Naive thymus-derived CD4-positive, alpha-beta T cell (primary cell): ENCODE measurements at regions not wholly inside any gene's neighbourhood (a gene's known extent, or its start where the extent isn't known, plus 50 kb on each side); places are given as distances from the start of the nearest gene placed in this dataset.
"Not testable (repeated sequence)": the region's sequence is repeated elsewhere in the genome, so short reads cannot be mapped to it uniquely, and the experiment has no call there.

ENCODE experiments used
- ATAC-seq: fragments of 150-1000 bp; cut with Tn5 transposase; 2 replicates; pipeline ENCODE4 v1.10.0; 2021; ENCODE audit warnings: mild to moderate bottlenecking, moderate library complexity
- CTCF ChIA-PET: fragments of 350-600 bp; sonication (Branson Sonifier 250); formaldehyde crosslinking; loops from one replicate; lab custom pipeline; 2021; ENCODE audit warnings: antibody characterized with exemption; lab: Charles Lee
- POLR2A ChIA-PET: fragments of 350-600 bp; sonication (Branson Sonifier 250); formaldehyde crosslinking; loops from one replicate; lab custom pipeline; 2021; ENCODE audit warnings: antibody characterized with exemption, inconsistent platforms; lab: Charles Lee
- DNase-seq, 9 donors: peaks; one replicate each; pipeline versions ENCODE4 v3.0.0 to v3.0.0-alpha.2; 2020 to 2022; ENCODE audit warnings: mixed read lengths in 1 of 9
- H3K27ac ChIP-seq: one replicate; pipeline ENCODE4 v1.7.0; 2013; ENCODE audit warnings: mild to moderate bottlenecking, low read depth, low read length, moderate library complexity
- H3K27me3 ChIP-seq, 2 donors: one replicate each; pipeline ENCODE4 v1.7.0; 2013; ENCODE audit warnings: low read length in 2 of 2, mild to moderate bottlenecking in 2 of 2, moderate library complexity in 2 of 2; ENCODE audit not compliant: control insufficient read depth in 2 of 2, insufficient read depth in 2 of 2
- H3K36me3 ChIP-seq, 3 experiments: 1 replicate in 2 of 3; 2 replicates in 1 of 3; pipeline ENCODE4 v1.7.0; 2013; ENCODE audit warnings: low read length in 3 of 3, mild to moderate bottlenecking in 3 of 3, moderate library complexity in 1 of 3; ENCODE audit not compliant: insufficient read depth in 3 of 3, control insufficient read depth in 2 of 3
- H3K4me1 ChIP-seq, 2 donors: one replicate each; pipeline ENCODE4 v1.7.0; 2013; ENCODE audit warnings: low read length in 2 of 2, mild to moderate bottlenecking in 2 of 2, moderate library complexity in 1 of 2; ENCODE audit not compliant: control insufficient read depth in 2 of 2, insufficient read depth in 2 of 2
- H3K4me3 ChIP-seq: 2 replicates; pipeline ENCODE4 v1.7.0; 2013; ENCODE audit warnings: mild to moderate bottlenecking, low read length
- H3K9me3 ChIP-seq, 3 experiments: 1 replicate in 2 of 3; 2 replicates in 1 of 3; pipeline ENCODE4 v1.7.0; 2013; ENCODE audit warnings: low read length in 3 of 3; ENCODE audit not compliant: control insufficient read depth in 2 of 3
- H3K27ac Mint-ChIP-seq, 9 donors: one replicate each; pipeline ENCODE4 v1.8.0; 2020 to 2022; ENCODE audit warnings: mixed read lengths in 9 of 9, mild to moderate bottlenecking in 8 of 9, moderate library complexity in 5 of 9, inconsistent platforms in 2 of 9
- H3K27me3 Mint-ChIP-seq, 5 donors: one replicate each; pipeline ENCODE4 v1.8.0; 2021 to 2022; ENCODE audit warnings: mixed read lengths in 5 of 5, mild to moderate bottlenecking in 1 of 5
- H3K36me3 Mint-ChIP-seq, 5 donors: one replicate each; pipeline ENCODE4 v1.8.0; 2020 to 2022; ENCODE audit warnings: mixed read lengths in 5 of 5, mild to moderate bottlenecking in 3 of 5, inconsistent platforms in 1 of 5
- H3K4me1 Mint-ChIP-seq, 7 donors: one replicate each; pipeline ENCODE4 v1.8.0; 2020 to 2022; ENCODE audit warnings: mixed read lengths in 7 of 7, mild to moderate bottlenecking in 3 of 7, inconsistent platforms in 1 of 7
- H3K4me3 Mint-ChIP-seq, 10 donors: one replicate each; pipeline ENCODE4 v1.8.0; 2020 to 2022; ENCODE audit warnings: mild to moderate bottlenecking in 10 of 10, mixed read lengths in 10 of 10, moderate library complexity in 6 of 10, inconsistent platforms in 2 of 10
- H3K9me3 Mint-ChIP-seq, 11 donors: one replicate each; pipeline ENCODE4 v1.8.0; 2020 to 2022; ENCODE audit warnings: mixed read lengths in 11 of 11, mild to moderate bottlenecking in 4 of 11, inconsistent platforms in 1 of 11, moderate library complexity in 1 of 11
- intact Hi-C, 2 donors: fragments of 100-400 bp; cut with micrococcal nuclease; formaldehyde crosslinking; loops; one replicate each; pipeline ENCODE4 v1.15.1; 2023

DNA sequence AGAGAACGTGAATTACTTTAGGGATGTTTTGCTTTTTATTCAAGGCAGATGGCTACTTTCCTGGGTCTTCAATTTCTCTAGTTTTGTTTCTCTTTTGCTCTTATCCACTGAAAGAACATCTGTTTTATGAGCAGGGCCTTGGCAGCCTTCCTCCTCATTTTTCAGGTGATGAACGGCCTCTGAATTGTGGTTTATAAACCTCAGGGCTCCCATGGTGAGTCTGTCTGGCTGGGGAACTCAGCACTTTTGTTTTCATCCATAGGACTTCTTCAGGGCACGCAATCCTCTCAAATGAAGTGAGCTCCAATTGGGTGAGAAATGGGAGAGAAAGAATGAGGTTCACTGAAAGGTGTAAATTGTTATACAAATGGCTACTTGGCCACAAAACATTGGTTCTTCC lies 186.4 kb upstream of the ERCC4 start:
- H3K4me3 Mint-ChIP-seq = no peak overlapping the region
- peaks cover 0 to 8% (median 0%) of the 10 kb centered on the region in 3 experiments for H3K9me3 ChIP-seq
- POLR2A ChIA-PET = no interaction called here
- no peak for DNase-seq
- H3K4me1 ChIP-seq = no peaks in the 10 kb centered on the region
- no peak overlapping the region for H3K27ac Mint-ChIP-seq
- H3K9me3 Mint-ChIP-seq = peaks cover 0 to 15% (median 3%) of the 10 kb centered on the region in 11 donors
- no peaks in the 10 kb centered on the region for H3K36me3 ChIP-seq
- H3K27me3 Mint-ChIP-seq = peaks cover 0 to 21% (median 9%) of the 10 kb centered on the region in 5 donors
- H3K4me3 ChIP-seq = no peak overlapping the region
- no peaks in the 10 kb centered on the region for H3K36me3 Mint-ChIP-seq
- peaks cover 0 to 1% (median 0%) of the 10 kb centered on the region in 7 donors for H3K4me1 Mint-ChIP-seq
- no peak overlapping the region for H3K27ac ChIP-seq
- CTCF ChIA-PET = interaction anchor here (0.7 kb wide), 1 partner anchor 49 kb away, joined by 3 read pairs; no protein-coding TSS in a partner anchor
- intact Hi-C loops = no loop called here
- ATAC-seq = no peak
- H3K27me3 ChIP-seq = no peaks in the 10 kb centered on the region

DNA sequence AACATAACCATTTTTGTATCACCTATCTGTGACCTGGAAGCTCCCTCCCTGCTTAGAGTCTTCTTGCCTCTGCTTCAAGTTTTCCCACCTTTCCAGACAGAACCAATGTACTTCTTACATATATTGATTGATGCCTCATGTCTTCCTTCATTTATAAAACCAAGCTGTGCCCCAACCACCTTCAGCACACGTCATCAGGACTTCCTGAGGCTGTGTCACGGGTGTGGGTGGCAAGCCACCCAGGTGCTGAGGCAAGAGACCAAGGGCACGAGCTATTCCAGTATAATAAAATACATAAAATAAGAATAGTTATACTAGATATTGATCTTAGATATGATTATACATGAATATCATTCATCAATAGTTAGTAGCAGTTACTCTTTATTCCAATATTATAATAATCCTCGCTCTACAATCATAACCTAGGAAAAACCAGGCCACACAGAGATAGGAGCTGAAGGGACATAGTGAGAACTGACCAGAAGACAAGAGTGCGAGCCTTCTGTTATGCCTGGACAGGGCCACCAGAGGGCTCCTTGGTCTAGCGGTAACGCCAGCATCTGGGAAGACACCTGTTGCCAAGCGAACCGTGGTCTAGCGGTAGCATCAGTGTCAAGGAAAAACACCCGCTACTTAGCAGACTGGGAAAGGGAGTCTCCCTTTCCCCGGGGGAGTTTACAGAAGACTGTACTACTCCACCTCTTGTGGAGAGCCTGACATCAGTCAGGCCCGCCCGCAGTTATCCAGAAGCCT lies 180.2 kb upstream of the ERCC4 start:
- H3K27me3 Mint-ChIP-seq, H3K4me1 ChIP-seq, CTCF ChIA-PET, H3K36me3 ChIP-seq, H3K27me3 ChIP-seq, H3K27ac ChIP-seq, H3K4me3 Mint-ChIP-seq, H3K9me3 ChIP-seq, H3K36me3 Mint-ChIP-seq, H3K4me3 ChIP-seq, intact Hi-C loops, ATAC-seq, H3K4me1 Mint-ChIP-seq, POLR2A ChIA-PET, DNase-seq, H3K27ac Mint-ChIP-seq: not testable (repeated sequence)
- H3K9me3 Mint-ChIP-seq = peaks cover 2 to 34% (median 8%) of the 10 kb centered on the region in 11 donors

DNA sequence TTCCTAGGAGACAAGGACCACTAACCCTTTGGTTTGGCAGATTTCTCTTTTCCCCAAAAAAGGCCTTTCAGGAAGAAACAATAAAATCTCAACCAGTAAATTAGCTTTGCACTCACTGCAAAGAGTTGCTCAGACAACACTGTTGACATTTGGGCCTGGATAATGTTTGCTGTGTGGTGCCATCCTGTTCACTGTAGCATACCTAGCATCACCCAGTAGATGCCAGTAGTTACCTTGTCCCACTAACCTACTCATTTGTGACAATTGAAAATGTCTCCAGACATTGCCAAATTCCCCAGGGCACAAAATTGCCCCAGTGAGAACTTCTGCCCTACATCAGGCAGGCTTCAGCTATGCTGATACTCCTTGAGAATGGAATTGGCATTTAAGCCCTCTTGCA lies 177.0 kb upstream of the ERCC4 start:
- intact Hi-C loops = no loop called here
- Mint-ChIP-seq H3K4me1 (no peaks in the 10 kb centered on the region), H3K9me3 (peaks cover 4 to 34% (median 8%) of the 10 kb centered on the region in 11 donors), H3K36me3 (peaks cover 0 to 4% (median 0%) of the 10 kb centered on the region in 5 donors), H3K27me3 (peaks cover 0 to 7% (median 0%) of the 10 kb centered on the region in 5 donors), H3K27ac (no peak overlapping the region), H3K4me3 (no peak overlapping the region)
- peaks cover 0 to 4% (median 0%) of the 10 kb centered on the region in 3 experiments for H3K9me3 ChIP-seq
- H3K4me1 ChIP-seq = no peaks in the 10 kb centered on the region
- ATAC-seq = no peak
- POLR2A ChIA-PET = no interaction called here
- CTCF ChIA-PET = no interaction called here
- no peaks in the 10 kb centered on the region for H3K36me3 ChIP-seq
- H3K27me3 ChIP-seq = no peaks in the 10 kb centered on the region
- H3K27ac ChIP-seq = no peak overlapping the region
- DNase-seq = no peak
- no peak overlapping the region for H3K4me3 ChIP-seq

DNA sequence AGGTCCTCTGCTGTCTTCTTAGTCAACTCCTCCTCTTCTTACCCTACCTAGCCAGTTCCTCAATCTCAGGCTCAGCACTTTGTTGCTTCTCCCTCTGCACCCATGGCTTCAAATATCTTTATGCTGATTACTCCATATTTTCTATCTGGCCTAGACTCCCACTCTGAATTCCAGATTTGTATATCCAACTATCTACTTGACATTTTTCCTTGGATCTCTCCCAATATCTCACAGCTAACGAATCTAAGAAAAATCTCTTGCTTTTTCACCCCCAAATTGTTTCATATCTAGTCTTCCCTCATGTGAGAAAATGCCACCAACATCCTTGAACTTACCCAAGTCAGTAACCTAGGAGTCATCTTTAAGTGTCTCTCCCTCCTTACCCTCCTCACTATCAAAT lies 176.4 kb upstream of the ERCC4 start:
- H3K27ac ChIP-seq = no peak overlapping the region
- H3K4me3 Mint-ChIP-seq = no peak overlapping the region
- peaks cover 0 to 4% (median 0%) of the 10 kb centered on the region in 3 experiments for H3K9me3 ChIP-seq
- peaks cover 4 to 34% (median 8%) of the 10 kb centered on the region in 11 donors for H3K9me3 Mint-ChIP-seq
- H3K36me3 Mint-ChIP-seq = peaks cover 0 to 4% (median 0%) of the 10 kb centered on the region in 5 donors
- H3K27me3 ChIP-seq = no peaks in the 10 kb centered on the region
- no peak overlapping the region for H3K27ac Mint-ChIP-seq
- intact Hi-C loops = no loop called here
- no peak overlapping the region for H3K4me3 ChIP-seq
- peaks cover 0 to 7% (median 0%) of the 10 kb centered on the region in 5 donors for H3K27me3 Mint-ChIP-seq
- ATAC-seq = no peak
- no peaks in the 10 kb centered on the region for H3K4me1 ChIP-seq
- no peaks in the 10 kb centered on the region for H3K36me3 ChIP-seq
- DNase-seq = no peak
- CTCF ChIA-PET = no interaction called here
- no peaks in the 10 kb centered on the region for H3K4me1 Mint-ChIP-seq
- POLR2A ChIA-PET = no interaction called here

DNA sequence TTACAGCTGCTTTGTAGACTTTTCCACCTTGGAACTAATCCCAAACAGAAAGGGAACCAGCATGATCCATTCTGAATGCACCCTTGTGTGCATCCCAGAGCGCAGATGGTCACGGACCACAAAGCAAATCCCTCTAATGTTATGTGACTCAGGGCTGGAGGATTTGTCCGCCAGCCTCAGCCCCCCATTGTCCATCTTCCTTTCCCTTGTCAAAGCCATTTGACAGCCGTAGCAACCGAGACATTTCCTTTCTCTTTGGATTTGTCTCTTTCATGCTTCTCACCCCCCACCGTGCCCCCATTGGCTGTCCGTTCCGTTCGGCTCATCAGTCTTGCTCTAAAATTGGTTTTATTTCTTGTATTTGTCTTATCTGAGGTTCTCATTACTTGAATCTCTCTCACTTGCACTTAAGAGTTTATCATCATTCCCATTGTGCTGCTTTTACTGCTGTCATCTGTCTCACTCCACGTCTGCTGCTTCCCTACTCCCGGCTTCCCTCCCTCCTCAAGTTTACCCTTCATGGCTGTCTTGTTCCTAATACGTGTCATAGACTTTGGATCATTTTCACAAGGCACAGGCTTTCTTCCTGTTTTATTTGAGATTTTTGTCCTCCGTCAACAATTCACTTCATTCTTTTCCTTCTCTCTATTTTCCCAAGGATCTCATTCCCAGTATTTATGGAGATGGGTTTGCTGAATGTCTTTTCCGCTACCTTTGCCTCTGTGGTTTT lies 163.4 kb upstream of the ERCC4 start:
- POLR2A ChIA-PET = no interaction called here
- CTCF ChIA-PET = no interaction called here
- Histone ChIP-seq H3K27ac (no peak overlapping the region), H3K4me1 (no peaks in the 10 kb centered on the region), H3K9me3 (no peaks in the 10 kb centered on the region), H3K36me3 (no peaks in the 10 kb centered on the region), H3K27me3 (no peaks in the 10 kb centered on the region), H3K4me3 (no peak overlapping the region)
- intact Hi-C loops = no loop called here
- no peaks in the 10 kb centered on the region for H3K36me3 Mint-ChIP-seq
- H3K9me3 Mint-ChIP-seq = peaks cover 0 to 20% (median 8%) of the 10 kb centered on the region in 11 donors
- H3K4me3 Mint-ChIP-seq = no peak overlapping the region
- peaks cover 0 to 4% (median 0%) of the 10 kb centered on the region in 7 donors for H3K4me1 Mint-ChIP-seq
- no peak for DNase-seq
- H3K27ac Mint-ChIP-seq = no peak overlapping the region
- H3K27me3 Mint-ChIP-seq = peaks cover 0 to 41% (median 8%) of the 10 kb centered on the region in 5 donors
- ATAC-seq = no peak

DNA sequence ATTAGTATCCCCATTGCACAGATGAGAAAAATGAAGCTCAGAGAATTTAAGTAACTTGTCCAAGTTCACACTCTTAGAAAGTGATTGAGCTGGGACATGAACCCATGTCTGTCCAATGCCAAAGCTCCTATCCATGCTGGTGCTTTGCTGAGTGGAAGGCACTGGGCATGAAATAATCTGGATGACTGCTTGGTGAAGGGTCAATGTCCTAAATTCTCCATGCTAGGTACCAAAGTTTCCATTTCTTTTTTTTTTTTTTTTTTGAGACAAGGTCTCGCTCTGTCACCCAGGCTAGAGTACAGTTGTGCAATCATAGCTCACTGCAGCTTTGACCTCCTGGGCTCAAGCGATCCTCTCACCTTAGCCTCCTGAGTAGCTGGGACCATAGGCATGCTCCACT lies 153.6 kb upstream of the ERCC4 start:
- no peaks in the 10 kb centered on the region for H3K27me3 ChIP-seq
- ChIA-PET POLR2A (no interaction called here), CTCF (no interaction called here)
- no peaks in the 10 kb centered on the region for H3K36me3 Mint-ChIP-seq
- H3K9me3 Mint-ChIP-seq = peaks cover 0 to 12% (median 2%) of the 10 kb centered on the region in 11 donors
- H3K4me3 Mint-ChIP-seq = no peak overlapping the region
- H3K36me3 ChIP-seq = no peaks in the 10 kb centered on the region
- no peaks in the 10 kb centered on the region for H3K9me3 ChIP-seq
- H3K27ac ChIP-seq = no peak overlapping the region
- no peak overlapping the region for H3K27ac Mint-ChIP-seq
- no peak for ATAC-seq
- H3K4me1 Mint-ChIP-seq = no peaks in the 10 kb centered on the region
- DNase-seq = no peak
- H3K27me3 Mint-ChIP-seq = peaks cover 0 to 29% (median 6%) of the 10 kb centered on the region in 5 donors
- H3K4me1 ChIP-seq = no peaks in the 10 kb centered on the region
- H3K4me3 ChIP-seq = no peak overlapping the region
- intact Hi-C loops = no loop called here
